NT2/D1 (cell line): ENCODE measurements at regions not wholly inside any gene's neighbourhood (a gene's known extent, or its start where the extent isn't known, plus 50 kb on each side); places are given as distances from the start of the nearest gene placed in this dataset.

Experiments
- SUZ12 ChIP-seq: IDR thresholded peaks from 2 replicates; pipeline ENCODE4 v1.6.1; 2011; ENCODE audit not compliant: insufficient read length, insufficient read depth; ENCODE audit errors: extremely low read depth
- YY1 ChIP-seq: IDR thresholded peaks from 2 replicates; pipeline ENCODE4 v1.6.1; 2011; ENCODE audit not compliant: insufficient read length, insufficient read depth

- TF ChIP-seq YY1 (no peak), SUZ12 (no peak)
Observed at GRCh38 chr21:35238119-35238518, 189.0 kb upstream of the RUNX1 start.
